ENCODE measurements at regions not wholly inside any gene's neighbourhood (a gene's known extent, or its start where the extent isn't known, plus 50 kb on each side); places are given as distances from the start of the nearest gene placed in this dataset.

- TF ChIP-seq CTCF (IDR thresholded peaks at IDR 0.05) = no peak
- no peak for TF ChIP-seq POLR2A (IDR thresholded peaks at IDR 0.05)
Observed at GRCh38 chr1:5586629-5587028, 405.6 kb downstream of the NPHP4 start.

All from heart left ventricle (tissue), 13 donors.